LNCAP (cell line): ENCODE measurements at regions not wholly inside any gene's neighbourhood (a gene's known extent, or its start where the extent isn't known, plus 50 kb on each side); places are given as distances from the start of the nearest gene placed in this dataset.

Experiments used
- CTCF ChIP-seq: fragments of 450-650 bp; IDR thresholded peaks from 2 replicates; pipeline ENCODE4 v1.5.1; 2017; ENCODE audit warnings: mild to moderate bottlenecking

DNA sequence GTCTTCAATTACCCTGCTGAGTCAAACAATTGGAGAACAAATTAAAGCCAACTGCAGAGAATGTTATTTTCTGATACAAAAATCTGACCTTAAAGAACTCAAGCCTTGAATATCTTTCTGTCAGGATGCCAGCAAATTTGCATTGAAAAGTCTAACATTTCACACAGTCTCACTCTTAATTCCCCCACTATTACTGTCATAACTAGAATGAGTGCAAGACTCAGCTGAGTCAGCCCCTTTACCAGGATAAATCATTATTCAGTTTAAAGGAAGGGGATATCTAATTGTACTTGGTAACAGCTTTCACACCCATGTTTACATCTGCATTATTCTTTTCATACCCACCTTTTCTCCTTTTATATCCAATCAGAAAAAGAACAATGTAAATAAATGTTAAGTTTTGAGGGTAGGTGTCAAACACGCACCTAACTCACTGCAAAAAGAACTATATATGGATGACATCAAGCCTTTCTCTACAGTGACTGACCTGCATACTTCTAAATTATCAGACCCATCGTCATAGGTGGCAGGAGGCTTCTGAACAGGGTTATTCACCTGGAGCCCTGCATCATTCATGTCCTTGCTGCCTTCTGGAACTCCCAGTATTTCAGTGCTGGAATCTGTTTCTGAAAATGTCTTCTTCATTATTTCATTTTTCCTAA, 117.4 kb downstream of the TMA16 start:
- no peak for TF ChIP-seq CTCF

GRCh38 chr4:163612762-163613161, 118.3 kb downstream of the TMA16 start:
- no peak for TF ChIP-seq CTCF

DNA sequence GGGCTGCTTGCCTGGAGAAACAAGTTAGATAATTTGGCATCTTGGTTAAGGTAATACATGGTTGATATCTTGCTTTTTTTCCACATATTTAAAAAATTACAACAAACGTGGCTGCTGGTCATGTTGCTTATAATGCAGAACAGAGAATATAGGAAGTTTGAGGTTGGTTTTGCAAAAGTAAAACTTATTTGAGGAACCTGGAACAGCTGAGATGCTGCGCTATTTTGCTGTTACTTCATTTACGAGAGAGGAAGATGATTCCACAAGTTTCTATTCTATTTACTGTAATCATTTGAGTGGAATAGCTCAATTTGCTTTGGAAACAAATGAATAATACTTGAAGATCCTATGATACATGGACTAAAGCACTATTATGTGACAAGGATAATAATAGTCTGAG, 118.9 kb downstream of the TMA16 start:
- TF ChIP-seq CTCF: no peak

GRCh38 chr4:163614866-163615265, 120.4 kb downstream of the TMA16 start:
- TF ChIP-seq CTCF: no peak

DNA sequence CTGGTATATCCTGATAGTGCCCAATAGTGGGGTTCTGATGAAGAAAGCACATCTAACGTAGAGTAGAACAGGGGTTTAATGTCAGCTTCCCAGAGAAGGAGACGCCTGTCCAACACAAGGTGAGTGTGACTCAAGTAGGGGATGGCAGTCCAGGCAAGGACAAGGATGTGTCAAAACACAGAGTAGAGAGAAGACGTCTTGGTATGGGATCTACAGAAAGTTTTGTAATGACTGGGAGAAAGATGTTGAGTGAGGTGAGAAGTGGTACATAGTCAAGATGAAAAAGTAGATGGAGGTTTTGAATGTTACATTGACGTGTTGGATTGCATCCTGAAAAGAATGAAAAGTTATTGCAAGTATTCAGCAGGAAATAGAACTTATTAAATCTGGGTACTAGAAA, 124.4 kb downstream of the TMA16 start:
- no peak for TF ChIP-seq CTCF

DNA sequence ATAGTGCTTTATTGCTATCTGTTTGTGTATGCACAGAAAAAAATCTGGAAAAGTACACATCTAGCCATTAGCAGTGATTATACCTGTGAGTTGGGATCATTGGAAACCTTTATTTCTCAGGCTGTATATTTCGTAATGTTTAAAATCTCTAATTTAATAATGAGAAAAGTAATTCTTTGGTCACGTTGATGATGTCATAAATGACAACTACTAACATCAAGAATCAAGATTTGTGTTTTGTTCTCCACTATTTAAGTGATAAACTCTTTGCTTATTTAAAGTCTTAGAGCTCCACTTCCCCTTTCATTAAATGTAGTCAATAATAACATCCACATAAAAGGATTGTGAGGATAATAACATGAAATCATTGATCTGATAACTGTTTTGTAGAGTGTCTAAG, 126.2 kb downstream of the TMA16 start:
- no peak for TF ChIP-seq CTCF

GRCh38 chr4:163621821-163622220, 127.3 kb downstream of the TMA16 start:
- TF ChIP-seq CTCF: no peak

DNA sequence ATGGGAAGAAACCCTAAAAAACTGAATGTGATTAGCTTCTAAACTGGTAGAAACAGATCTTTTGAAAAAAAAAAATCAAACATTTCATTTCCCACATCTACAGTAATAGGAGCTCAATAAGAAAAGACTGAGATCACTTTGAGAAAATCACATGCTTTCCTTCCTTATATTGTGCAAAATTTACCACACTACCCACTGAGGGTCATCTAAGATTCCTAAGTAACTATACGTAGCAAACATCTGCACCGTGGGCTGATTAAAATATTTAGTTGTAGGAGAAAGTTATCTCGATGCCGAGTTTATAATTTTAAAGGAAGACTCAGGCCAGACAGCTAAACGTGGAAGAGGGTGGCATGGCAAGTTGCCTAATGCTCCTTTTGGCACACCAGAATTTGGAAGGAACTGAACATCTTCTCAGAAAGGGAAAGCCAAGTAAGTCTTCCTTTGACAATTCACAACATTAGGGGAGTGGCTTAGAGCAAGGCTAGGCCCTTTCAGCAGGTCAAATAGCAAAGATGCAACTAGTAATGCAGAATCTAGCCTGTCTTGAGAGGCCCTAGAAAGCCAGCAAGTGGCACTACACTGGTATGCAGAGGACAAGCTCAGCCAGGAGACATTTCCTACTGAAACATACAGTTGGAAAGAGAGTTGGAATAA, 128.0 kb downstream of the TMA16 start:
- TF ChIP-seq CTCF: no peak
